Endothelial cell of umbilical vein (primary cell): ENCODE measurements at regions not wholly inside any gene's neighbourhood (a gene's known extent, or its start where the extent isn't known, plus 50 kb on each side); places are given as distances from the start of the nearest gene placed in this dataset.

Experiments used
- BruUV-seq: library from RNA; stranded (reverse); fragments of 400-500 nt; replicated peaks from 2 replicates; lab custom pipeline; 2021; lab: Mats Ljungman, UMichigan
- CTCF ChIA-PET: fragments of 300-600, 350-600 bp; sonication (Branson Sonifier 250); formaldehyde crosslinking; loops from one replicate; lab custom pipeline; 2021; ENCODE audit warnings: antibody characterized with exemption, inconsistent platforms; lab: Charles Lee
- POLR2A ChIA-PET: fragments of 300-600, 350-600 bp; sonication (Branson Sonifier 250); formaldehyde crosslinking; loops from one replicate; lab custom pipeline; 2021; ENCODE audit warnings: antibody characterized with exemption, inconsistent platforms; lab: Charles Lee
- DNase-seq: peaks from one replicate; pipeline ENCODE4 v3.0.0-alpha.2; 2011; ENCODE audit warnings: low read depth, low spot score
- FAIRE-seq: peaks from 2 replicates; lab custom pipeline; 2011; peaks lifted over from hg19 to GRCh38; lab: Jason Lieb, UNC
- H2AFZ ChIP-seq: 2 replicates; pipeline ENCODE4 v1.6.0; 2012; ENCODE audit warnings: low read depth, low read length, control low read depth, inconsistent platforms
- H3K27ac ChIP-seq: 2 replicates; pipeline ENCODE4 v1.5.1; 2011; ENCODE audit warnings: low read depth, mild to moderate bottlenecking, control low read depth, low read length, moderate library complexity; ENCODE audit not compliant: insufficient read depth
- H3K27me3 ChIP-seq, 2 experiments: 2 replicates each; pipeline versions ENCODE4 v1.6.0 to v1.6.1; 2011; ENCODE audit warnings: low read length in 2 of 2, mixed read lengths in 1 of 2; ENCODE audit not compliant: control insufficient read depth in 2 of 2, insufficient read depth in 2 of 2
- H3K36me3 ChIP-seq, 2 experiments: 2 replicates in 1 of 2; 3 replicates in 1 of 2; pipeline ENCODE4 v1.5.1; 2011; ENCODE audit warnings: low read length in 2 of 2, mild to moderate bottlenecking in 1 of 2, moderate library complexity in 1 of 2; ENCODE audit not compliant: control insufficient read depth in 2 of 2, insufficient read depth in 2 of 2; ENCODE audit errors: extremely low read depth in 1 of 2
- H3K4me1 ChIP-seq: 3 replicates; pipeline ENCODE4 v1.5.1; 2011; ENCODE audit warnings: mild to moderate bottlenecking, low read length; ENCODE audit not compliant: control insufficient read depth, insufficient read depth; ENCODE audit errors: extremely low read depth
- H3K4me2 ChIP-seq: 2 replicates; pipeline ENCODE4 v1.6.1; 2011; ENCODE audit warnings: low read length, control low read depth, mixed read lengths; ENCODE audit not compliant: insufficient read depth
- H3K4me3 ChIP-seq, 3 experiments: fragments of 200-600 bp in 1 of 3; sonication (generic), shearing (Covaris generic) in 1 of 3; replicated peaks in 1 of 3; 2 replicates each; pipeline ENCODE4 v1.5.1; 2011 to 2016; ENCODE audit warnings: control low read depth in 3 of 3, low read length in 3 of 3, mild to moderate bottlenecking in 2 of 3, inconsistent platforms in 1 of 3, low read depth in 1 of 3, moderate library complexity in 1 of 3; ENCODE audit not compliant: insufficient read depth in 1 of 3
- H3K79me2 ChIP-seq: 2 replicates; pipeline ENCODE4 v1.6.0; 2012; ENCODE audit warnings: low read length, inconsistent platforms; ENCODE audit not compliant: control insufficient read depth, insufficient read depth
- H3K9ac ChIP-seq: replicated peaks from 2 replicates; pipeline ENCODE3; 2011; ENCODE audit warnings: low read length, control low read depth; ENCODE audit not compliant: insufficient read depth; ENCODE audit errors: extremely low read depth
- H3K9me1 ChIP-seq: replicated peaks from 3 replicates; pipeline ENCODE4 v1.6.0; 2011; ENCODE audit warnings: mild to moderate bottlenecking, low read length; ENCODE audit not compliant: control insufficient read depth, insufficient read depth; ENCODE audit errors: extremely low read depth
- H3K9me3 ChIP-seq: replicated peaks from 2 replicates; pipeline ENCODE4 v1.5.1; 2012; ENCODE audit warnings: low read length, inconsistent platforms; ENCODE audit not compliant: control insufficient read depth, insufficient read depth
- H4K20me1 ChIP-seq: replicated peaks from 2 replicates; pipeline ENCODE3; 2011; ENCODE audit warnings: mild to moderate bottlenecking, low read length; ENCODE audit not compliant: control insufficient read depth, insufficient read depth; ENCODE audit errors: extremely low read depth
- EZH2 ChIP-seq: IDR thresholded peaks from 2 replicates; pipeline ENCODE4 v1.6.1; 2012; ENCODE audit warnings: borderline replicate concordance, low read depth, mild to moderate bottlenecking, moderate library complexity, low read length, inconsistent platforms; ENCODE audit not compliant: severe bottlenecking
- FOS ChIP-seq: IDR thresholded peaks from 2 replicates; pipeline ENCODE4 v1.6.1; 2011; ENCODE audit warnings: mild to moderate bottlenecking, low read length, moderate library complexity, borderline replicate concordance; ENCODE audit not compliant: insufficient read depth
- GATA2 ChIP-seq: IDR thresholded peaks from 2 replicates; pipeline ENCODE4 v1.7.0; 2011; ENCODE audit warnings: low read depth, mild to moderate bottlenecking, moderate library complexity, mixed read lengths, low read length; ENCODE audit not compliant: insufficient read length, insufficient read depth
- JUN ChIP-seq: IDR thresholded peaks from 2 replicates; pipeline ENCODE4 v1.6.1; 2011; ENCODE audit warnings: borderline replicate concordance, low read depth; ENCODE audit not compliant: insufficient read length, insufficient read depth
- MYC ChIP-seq: IDR thresholded peaks from one replicate; pipeline ENCODE4 v1.6.1; 2011; ENCODE audit warnings: mild to moderate bottlenecking, low read depth, low read length
- POLR2A ChIP-seq: IDR thresholded peaks from 2 replicates; pipeline ENCODE4 v1.6.1; 2012; ENCODE audit warnings: low read depth, mild to moderate bottlenecking, control low read depth, low read length
- POLR2AphosphoS5 ChIP-seq: IDR thresholded peaks from 2 replicates; pipeline ENCODE4 v1.6.1; 2012; ENCODE audit warnings: low read depth, mild to moderate bottlenecking, control low read depth, low read length, moderate library complexity; ENCODE audit not compliant: insufficient read depth
- dilution Hi-C: fragments of 300-500 bp; cut with MboI; formaldehyde crosslinking; loops from one replicate; pipeline ENCODE4 v1.15.0; 2019; ENCODE audit warnings: low sequenced_read_pairs; ENCODE audit not compliant: extremely low pct_ligation_motif_present
- intact Hi-C: fragments of 100-400 bp; cut with micrococcal nuclease; formaldehyde crosslinking; loops from one replicate; pipeline ENCODE4 v1.10.0; 2022
- TF ChIP-seq, protein P1 (sequence below), 2 donors: IDR thresholded peaks; 1 replicate in 1 of 2; 2 replicates in 1 of 2; pipeline ENCODE4 v1.5.1; 2011; ENCODE audit warnings: low read length in 2 of 2, mild to moderate bottlenecking in 2 of 2, moderate library complexity in 2 of 2, control low read depth in 1 of 2, inconsistent platforms in 1 of 2, low read depth in 1 of 2; ENCODE audit not compliant: insufficient read depth in 1 of 2; ENCODE audit errors: extremely low read depth in 1 of 2
- TF ChIP-seq, protein P2 (sequence below): IDR thresholded peaks from 2 replicates; pipeline ENCODE4 v1.6.1; 2011; ENCODE audit not compliant: insufficient read depth, insufficient read length

DNA sequence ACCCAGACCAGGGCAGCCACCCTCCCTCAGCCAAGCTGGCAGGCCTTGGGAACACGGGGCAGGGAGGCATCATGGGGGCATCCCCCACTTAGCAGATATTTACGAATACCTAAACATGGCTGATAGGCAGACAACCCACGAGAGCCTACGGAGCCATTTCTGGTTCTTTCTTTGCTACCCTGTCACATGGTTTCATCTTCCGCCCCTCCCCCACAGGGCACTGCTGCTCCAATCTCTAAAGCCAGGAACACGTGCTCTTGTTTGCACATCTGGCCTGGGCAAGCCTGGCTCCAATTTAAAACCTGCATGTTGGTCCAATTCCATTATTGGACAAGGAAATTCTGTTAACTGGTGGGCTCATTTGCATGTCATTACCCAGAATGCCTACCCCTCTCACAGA is 447.4 kb upstream of the NR2F2 start:
- FAIRE-seq (no peak), DNase-seq (no peak)
- intact Hi-C loops = loop anchor here (10.0 kb wide), 1 partner anchor 628 kb away; no protein-coding TSS in a partner anchor
- no peak overlapping the region for H2AFZ ChIP-seq
- H3K9me1 ChIP-seq = no peaks in the 10 kb centered on the region
- no peaks in the 10 kb centered on the region for H3K27me3 ChIP-seq
- ChIA-PET CTCF (no interaction called here), POLR2A (no interaction called here)
- BruUV-seq = no TSS peak
- H3K9ac ChIP-seq = no peak overlapping the region
- no peak for TF ChIP-seq GATA2
- TF ChIP-seq FOS = no peak
- TF ChIP-seq, protein P1, sequence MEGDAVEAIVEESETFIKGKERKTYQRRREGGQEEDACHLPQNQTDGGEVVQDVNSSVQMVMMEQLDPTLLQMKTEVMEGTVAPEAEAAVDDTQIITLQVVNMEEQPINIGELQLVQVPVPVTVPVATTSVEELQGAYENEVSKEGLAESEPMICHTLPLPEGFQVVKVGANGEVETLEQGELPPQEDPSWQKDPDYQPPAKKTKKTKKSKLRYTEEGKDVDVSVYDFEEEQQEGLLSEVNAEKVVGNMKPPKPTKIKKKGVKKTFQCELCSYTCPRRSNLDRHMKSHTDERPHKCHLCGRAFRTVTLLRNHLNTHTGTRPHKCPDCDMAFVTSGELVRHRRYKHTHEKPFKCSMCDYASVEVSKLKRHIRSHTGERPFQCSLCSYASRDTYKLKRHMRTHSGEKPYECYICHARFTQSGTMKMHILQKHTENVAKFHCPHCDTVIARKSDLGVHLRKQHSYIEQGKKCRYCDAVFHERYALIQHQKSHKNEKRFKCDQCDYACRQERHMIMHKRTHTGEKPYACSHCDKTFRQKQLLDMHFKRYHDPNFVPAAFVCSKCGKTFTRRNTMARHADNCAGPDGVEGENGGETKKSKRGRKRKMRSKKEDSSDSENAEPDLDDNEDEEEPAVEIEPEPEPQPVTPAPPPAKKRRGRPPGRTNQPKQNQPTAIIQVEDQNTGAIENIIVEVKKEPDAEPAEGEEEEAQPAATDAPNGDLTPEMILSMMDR (IDR thresholded peaks at IDR 0.05; ENCODE audit: extremely low read depth in 1 of 2, insufficient read depth in 1 of 2, low read depth in 1 of 2, low read length in 2 of 2) = no peak
- TF ChIP-seq POLR2A = no peak
- no peak for TF ChIP-seq MYC
- TF ChIP-seq POLR2AphosphoS5 = no peak
- H3K9me3 ChIP-seq = no peaks in the 10 kb centered on the region
- H3K36me3 ChIP-seq = no peaks in the 10 kb centered on the region
- H3K27ac ChIP-seq = no peak overlapping the region
- dilution Hi-C loops = no loop called here
- H3K4me3 ChIP-seq = no peak overlapping the region
- peaks cover 22% of the 10 kb centered on the region for H3K4me1 ChIP-seq
- no peaks in the 10 kb centered on the region for H3K79me2 ChIP-seq
- H4K20me1 ChIP-seq = no peaks in the 10 kb centered on the region
- no peak overlapping the region for H3K4me2 ChIP-seq

DNA sequence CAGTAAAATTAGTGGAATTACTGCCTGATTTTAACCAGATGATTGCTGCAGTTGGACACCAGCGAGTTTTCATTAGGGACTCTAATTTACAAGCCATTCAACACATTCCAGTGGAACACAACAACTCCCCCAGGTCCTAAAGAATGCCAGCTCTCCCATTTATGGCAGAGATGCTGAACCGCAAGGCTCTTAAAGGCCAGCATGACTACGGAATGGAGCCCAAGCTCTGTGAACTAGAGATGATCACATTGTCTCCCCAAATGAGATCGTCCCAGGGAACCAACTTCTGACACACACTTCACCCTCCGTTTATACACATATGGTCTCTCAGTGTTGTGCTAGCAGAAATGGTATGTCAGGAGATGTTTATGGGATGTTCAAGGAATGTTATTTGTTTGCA is 446.2 kb upstream of the NR2F2 start:
- Histone ChIP-seq H3K27ac (no peak overlapping the region), H3K4me1 (peaks cover 22% of the 10 kb centered on the region), H2AFZ (no peak overlapping the region), H3K9me3 (no peaks in the 10 kb centered on the region), H3K4me2 (no peak overlapping the region), H4K20me1 (no peaks in the 10 kb centered on the region), H3K9me1 (no peaks in the 10 kb centered on the region), H3K36me3 (no peaks in the 10 kb centered on the region), H3K27me3 (no peaks in the 10 kb centered on the region), H3K4me3 (no peak overlapping the region), H3K9ac (no peak overlapping the region), H3K79me2 (no peaks in the 10 kb centered on the region)
- TF ChIP-seq POLR2A (no peak), EZH2 (no peak), MYC (no peak), JUN (no peak), POLR2AphosphoS5 (no peak), GATA2 (no peak), FOS (no peak)
- TF ChIP-seq, protein P1 (IDR thresholded peaks at IDR 0.05; ENCODE audit: extremely low read depth in 1 of 2, insufficient read depth in 1 of 2, low read depth in 1 of 2, low read length in 2 of 2) = no peak
- TF ChIP-seq, protein P2, sequence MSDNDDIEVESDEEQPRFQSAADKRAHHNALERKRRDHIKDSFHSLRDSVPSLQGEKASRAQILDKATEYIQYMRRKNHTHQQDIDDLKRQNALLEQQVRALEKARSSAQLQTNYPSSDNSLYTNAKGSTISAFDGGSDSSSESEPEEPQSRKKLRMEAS = no peak
- dilution Hi-C loops (no loop called here), intact Hi-C loops (loop anchor here (10.0 kb wide), 1 partner anchor 629 kb away; no protein-coding TSS in a partner anchor)
- no TSS peak for BruUV-seq
- POLR2A ChIA-PET = no interaction called here
- CTCF ChIA-PET = no interaction called here
- FAIRE-seq (no peak), DNase-seq (no peak)
